ENCODE measurements at regions not wholly inside any gene's neighbourhood (a gene's known extent, or its start where the extent isn't known, plus 50 kb on each side); places are given as distances from the start of the nearest gene placed in this dataset.

DNA sequence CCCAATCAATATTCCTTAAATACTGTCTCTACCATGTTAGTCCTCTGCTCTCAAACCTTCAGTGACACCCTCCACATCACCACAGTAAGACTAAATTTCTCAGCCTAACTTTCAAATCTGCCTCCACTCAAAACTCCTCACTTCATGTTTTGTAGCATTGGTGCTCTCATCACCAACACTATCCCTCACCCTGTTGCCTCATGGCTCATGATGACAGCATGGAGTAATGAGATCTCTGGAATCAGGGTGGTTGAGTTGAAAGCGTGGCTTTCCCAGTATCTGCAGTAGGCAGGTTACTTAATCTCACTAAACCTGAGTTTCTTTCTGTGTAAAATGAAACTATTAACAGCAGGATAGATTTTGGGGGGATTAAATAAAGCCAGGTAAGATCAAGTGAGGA, 621.4 kb downstream of the NYAP2 start:
- ATAC-seq (no peak), DNase-seq (no peak)
- Histone ChIP-seq H3K4me1 (no peaks in the 10 kb centered on the region), H3K9me3 (no peaks in the 10 kb centered on the region), H3K27ac (no peak overlapping the region), H3K36me3 (no peaks in the 10 kb centered on the region), H3K4me3 (no peak overlapping the region), H3K27me3 (ENCODE audit: low read depth) (no peaks in the 10 kb centered on the region)
- intact Hi-C loops (cut with DNase I) = no loop called here
- TF ChIP-seq, protein P1, sequence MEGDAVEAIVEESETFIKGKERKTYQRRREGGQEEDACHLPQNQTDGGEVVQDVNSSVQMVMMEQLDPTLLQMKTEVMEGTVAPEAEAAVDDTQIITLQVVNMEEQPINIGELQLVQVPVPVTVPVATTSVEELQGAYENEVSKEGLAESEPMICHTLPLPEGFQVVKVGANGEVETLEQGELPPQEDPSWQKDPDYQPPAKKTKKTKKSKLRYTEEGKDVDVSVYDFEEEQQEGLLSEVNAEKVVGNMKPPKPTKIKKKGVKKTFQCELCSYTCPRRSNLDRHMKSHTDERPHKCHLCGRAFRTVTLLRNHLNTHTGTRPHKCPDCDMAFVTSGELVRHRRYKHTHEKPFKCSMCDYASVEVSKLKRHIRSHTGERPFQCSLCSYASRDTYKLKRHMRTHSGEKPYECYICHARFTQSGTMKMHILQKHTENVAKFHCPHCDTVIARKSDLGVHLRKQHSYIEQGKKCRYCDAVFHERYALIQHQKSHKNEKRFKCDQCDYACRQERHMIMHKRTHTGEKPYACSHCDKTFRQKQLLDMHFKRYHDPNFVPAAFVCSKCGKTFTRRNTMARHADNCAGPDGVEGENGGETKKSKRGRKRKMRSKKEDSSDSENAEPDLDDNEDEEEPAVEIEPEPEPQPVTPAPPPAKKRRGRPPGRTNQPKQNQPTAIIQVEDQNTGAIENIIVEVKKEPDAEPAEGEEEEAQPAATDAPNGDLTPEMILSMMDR (IDR thresholded peaks at IDR 0.05) = no peak

DNA sequence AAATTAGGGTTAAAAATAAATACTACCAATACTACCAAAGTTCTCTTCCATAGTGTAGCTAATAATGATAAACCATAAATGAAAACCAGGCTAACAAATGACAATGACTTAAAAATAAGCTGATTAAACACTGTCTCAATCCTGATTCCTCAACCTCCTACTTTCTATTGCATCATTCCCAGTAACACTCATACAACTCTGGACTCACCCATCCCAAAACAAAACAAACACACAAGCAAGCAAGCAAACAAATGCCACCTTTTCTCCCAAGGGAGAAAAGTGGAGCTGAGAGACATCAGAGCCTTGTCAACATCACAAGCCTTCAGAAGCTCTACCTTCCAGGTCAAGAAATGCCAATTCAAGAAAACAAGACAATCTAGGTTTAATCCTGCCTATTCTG, 620.7 kb downstream of the NYAP2 start:
- Histone ChIP-seq H3K27ac (no peak overlapping the region), H3K4me3 (no peak overlapping the region), H3K27me3 (ENCODE audit: low read depth) (no peaks in the 10 kb centered on the region), H3K9me3 (no peaks in the 10 kb centered on the region), H3K4me1 (no peaks in the 10 kb centered on the region), H3K36me3 (no peaks in the 10 kb centered on the region)
- TF ChIP-seq, protein P1 (IDR thresholded peaks at IDR 0.05) = no peak
- intact Hi-C loops (cut with DNase I) = no loop called here
- ATAC-seq (no peak), DNase-seq (no peak)

- Histone ChIP-seq H3K36me3 (no peaks in the 10 kb centered on the region), H3K9me3 (no peaks in the 10 kb centered on the region), H3K4me3 (no peak overlapping the region), H3K4me1 (no peaks in the 10 kb centered on the region), H3K27ac (no peak overlapping the region), H3K27me3 (ENCODE audit: low read depth) (no peaks in the 10 kb centered on the region)
- no peak for DNase-seq
- intact Hi-C loops (cut with DNase I) = no loop called here
- ATAC-seq = no peak
- TF ChIP-seq, protein P1 (IDR thresholded peaks at IDR 0.05) = no peak
These were observed 619.1 kb downstream of the NYAP2 start for GRCh38 chr2:226018641-226019040.

- H3K27ac ChIP-seq = no peak overlapping the region
- intact Hi-C loops (cut with DNase I) = no loop called here
- ATAC-seq (no peak), DNase-seq (no peak)
- no peaks in the 10 kb centered on the region for H3K27me3 ChIP-seq (ENCODE audit: low read depth)
- no peaks in the 10 kb centered on the region for H3K4me1 ChIP-seq
- no peaks in the 10 kb centered on the region for H3K9me3 ChIP-seq
- no peak overlapping the region for H3K4me3 ChIP-seq
- H3K36me3 ChIP-seq = no peaks in the 10 kb centered on the region
- TF ChIP-seq, protein P1 (IDR thresholded peaks at IDR 0.05) = no peak
These were observed 618.0 kb downstream of the NYAP2 start for GRCh38 chr2:226017537-226017936.

DNA sequence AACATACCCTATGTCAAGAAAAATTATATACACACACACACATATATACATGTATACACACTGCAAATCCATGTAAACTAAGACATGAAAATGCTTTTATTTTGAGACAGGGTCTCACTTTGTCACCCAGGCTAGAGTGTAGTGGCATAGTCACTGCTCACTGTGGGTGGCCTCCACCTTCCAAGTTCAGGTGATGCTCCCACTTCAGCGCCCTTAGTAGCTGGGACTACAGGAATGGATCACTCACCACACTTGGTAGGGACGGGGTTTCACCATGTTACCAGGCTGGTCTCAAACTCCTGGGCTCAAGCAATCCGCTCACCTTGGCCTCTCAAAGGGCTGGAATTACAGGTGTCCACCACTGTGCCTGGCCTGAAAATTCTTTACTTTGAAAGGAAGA, 617.6 kb downstream of the NYAP2 start:
- H3K4me3 ChIP-seq = no peak overlapping the region
- no peak overlapping the region for H3K27ac ChIP-seq
- H3K9me3 ChIP-seq = no peaks in the 10 kb centered on the region
- ATAC-seq (no peak), DNase-seq (no peak)
- no peaks in the 10 kb centered on the region for H3K4me1 ChIP-seq
- H3K27me3 ChIP-seq (ENCODE audit: low read depth) = no peaks in the 10 kb centered on the region
- TF ChIP-seq, protein P1 (IDR thresholded peaks at IDR 0.05) = no peak
- no peaks in the 10 kb centered on the region for H3K36me3 ChIP-seq
- intact Hi-C loops (cut with DNase I) = no loop called here
